RCC 7860 (cell line): ENCODE measurements at regions not wholly inside any gene's neighbourhood (a gene's known extent, or its start where the extent isn't known, plus 50 kb on each side); places are given as distances from the start of the nearest gene placed in this dataset.
A peak's percentile ranks its signal among the peaks of the same experiment; 100 is the strongest.

Experiments
- DNase-seq: peaks from one replicate; pipeline ENCODE4 v3.0.0-alpha.2; 2015; ENCODE audit warnings: low spot score
- FAIRE-seq: peaks from 2 replicates; lab custom pipeline; 2012; peaks lifted over from hg19 to GRCh38; lab: Jason Lieb, UNC

DNA sequence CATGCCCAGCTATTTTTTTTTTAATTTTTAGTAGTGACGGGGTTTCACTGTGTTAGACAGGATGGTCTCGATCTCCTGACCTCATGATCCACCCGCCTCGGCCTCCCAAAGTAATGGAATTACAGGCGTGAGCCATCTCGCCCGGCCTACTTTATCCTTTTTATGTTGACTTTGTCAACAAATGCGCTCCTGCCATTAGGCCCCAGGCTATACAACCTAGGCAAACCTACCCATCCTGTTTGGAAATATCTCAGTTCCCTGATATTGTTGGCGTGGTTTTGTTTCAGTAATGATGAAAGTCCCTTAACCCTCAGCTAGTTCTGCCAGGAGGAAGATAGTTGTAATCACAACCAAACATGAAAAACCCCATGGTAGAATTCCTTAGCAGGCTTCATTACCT is 249.4 kb upstream of the SOX11 start:
- FAIRE-seq (no peak), DNase-seq (no peak)

DNA sequence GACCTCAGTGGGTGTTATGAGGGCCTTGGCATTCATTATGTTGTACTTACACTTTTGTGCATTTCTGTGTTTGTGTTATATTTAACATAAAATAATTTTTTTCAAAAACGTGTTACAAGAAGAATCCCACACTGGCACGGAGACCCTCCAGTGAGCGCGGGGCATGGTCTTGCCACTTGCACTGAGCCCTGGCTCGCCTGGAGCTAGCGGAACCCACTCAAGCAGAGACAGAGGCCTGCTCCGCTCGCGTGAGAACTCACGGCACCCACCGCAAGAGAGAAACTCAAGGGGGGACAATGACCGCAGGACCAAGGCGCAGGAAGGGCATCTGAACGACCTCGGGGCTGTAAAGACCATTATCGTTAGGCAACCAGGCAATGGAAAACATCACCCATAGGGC is 248.0 kb upstream of the SOX11 start:
- DNase-seq = no peak
- no peak for FAIRE-seq

DNA sequence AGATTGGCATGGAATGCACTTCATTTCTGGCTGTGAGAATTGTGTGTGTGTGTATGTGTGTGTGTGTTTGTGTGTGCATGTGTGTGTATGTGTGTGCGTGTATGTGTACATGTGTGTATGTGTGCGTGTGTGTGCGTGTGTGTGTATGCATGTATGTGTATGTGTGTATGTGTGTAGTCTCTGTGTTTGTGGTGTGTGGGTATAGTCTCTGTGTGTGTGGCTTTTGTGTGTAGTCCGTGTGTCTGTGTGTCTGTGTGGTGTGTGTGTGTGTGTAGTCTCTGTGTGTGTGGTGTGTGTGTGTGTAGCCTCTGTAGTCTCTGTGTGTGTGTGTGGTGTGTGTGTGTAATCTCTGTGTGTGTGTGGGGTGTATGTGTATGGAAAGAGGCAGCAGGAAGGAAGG is 247.3 kb upstream of the SOX11 start:
- FAIRE-seq (no peak), DNase-seq (no peak)

DNA sequence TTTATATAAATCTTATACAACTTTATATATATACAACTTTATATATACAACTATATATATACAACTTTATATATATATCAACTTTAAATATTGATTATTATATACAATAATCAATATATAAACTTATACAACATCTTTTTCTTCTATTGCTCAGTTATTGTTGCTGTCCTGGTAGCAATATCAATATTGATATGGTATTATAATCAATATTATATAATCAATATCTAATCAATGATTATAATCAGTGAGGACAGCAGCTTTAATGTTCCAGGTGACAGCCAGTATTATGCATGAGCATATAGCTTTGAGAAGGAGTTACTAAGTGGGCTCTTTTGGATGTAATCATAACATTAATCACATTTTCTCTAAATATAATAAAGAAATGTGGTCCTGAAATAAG is 242.3 kb upstream of the SOX11 start:
- FAIRE-seq (peak; percentile 90), DNase-seq (no peak)

DNA sequence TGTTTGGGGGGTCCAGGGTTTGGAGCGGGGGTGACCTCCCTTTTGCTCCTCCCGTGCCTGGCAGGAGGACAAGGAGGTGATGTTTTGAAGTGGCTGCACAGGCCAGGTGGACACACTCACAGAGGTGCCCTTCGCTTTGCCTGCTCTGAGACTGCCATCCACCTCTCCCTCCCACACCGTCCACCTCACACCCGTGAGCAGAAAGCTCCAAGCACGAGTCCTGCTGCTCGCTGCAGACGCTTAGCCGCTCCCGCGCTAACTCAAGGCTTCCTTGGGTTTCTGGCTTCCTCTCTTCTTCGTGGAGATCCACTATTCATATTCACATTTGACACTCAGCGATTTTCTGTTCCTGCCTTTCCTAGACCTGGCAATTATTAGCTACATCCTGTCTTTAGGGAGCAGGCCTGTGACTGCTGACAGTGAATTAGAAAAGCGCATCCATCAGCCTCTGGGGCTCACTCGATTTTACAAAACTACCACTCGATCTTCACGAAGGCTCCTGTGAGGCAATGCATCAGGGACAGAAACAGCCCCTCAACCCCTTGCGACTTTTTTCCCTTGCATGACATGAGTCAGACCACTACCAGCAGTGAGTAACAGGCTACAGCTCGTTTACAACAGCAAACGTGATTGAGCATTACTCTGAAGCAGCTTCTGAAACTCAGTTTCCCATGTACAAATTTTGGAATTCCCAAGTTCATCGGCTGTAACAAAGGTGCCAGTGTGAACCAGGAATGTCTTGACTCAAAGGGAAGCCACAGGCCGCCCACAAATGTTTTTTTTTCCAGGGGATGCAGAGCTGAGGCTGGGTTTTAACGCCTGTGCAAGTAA is 238.7 kb upstream of the SOX11 start:
- no peak for FAIRE-seq
- peak; percentile 81 for DNase-seq

DNA sequence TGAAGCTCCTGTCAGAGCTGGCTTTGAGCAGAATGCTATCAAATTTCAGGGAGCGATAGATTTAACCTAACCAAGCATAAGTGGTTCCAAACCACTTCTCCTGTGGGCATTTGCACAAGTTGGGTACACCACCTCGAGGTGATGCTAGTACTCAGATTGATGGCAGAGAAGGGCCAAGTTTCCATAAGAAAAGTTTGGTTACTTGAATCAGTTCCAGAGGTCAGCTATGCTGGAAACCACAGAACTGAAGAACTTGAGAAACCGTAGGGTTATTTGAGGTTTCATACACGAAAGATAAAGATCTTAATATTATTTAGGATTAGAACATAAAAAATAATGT is 238.2 kb upstream of the SOX11 start:
- FAIRE-seq = no peak
- DNase-seq = no peak

DNA sequence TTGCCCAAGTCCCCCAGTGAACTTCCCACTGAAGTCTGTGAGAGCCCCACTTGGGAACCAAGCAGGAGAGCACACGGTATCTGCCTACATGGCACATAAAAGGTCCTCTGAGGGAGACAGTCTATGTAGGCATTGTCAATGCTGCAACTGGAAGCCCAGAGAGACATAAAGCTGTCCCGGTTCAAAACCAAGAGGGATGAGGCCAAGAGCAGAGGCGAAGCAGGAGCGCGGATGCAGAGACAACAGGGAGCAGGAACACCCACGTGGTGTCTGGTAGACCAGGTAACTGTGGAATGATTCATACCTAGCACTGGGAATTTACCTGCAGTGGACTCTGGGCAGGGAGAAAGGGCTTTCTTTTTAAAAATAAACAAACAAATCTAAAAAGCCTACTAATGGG is 233.1 kb upstream of the SOX11 start:
- DNase-seq = no peak
- FAIRE-seq = no peak

DNA sequence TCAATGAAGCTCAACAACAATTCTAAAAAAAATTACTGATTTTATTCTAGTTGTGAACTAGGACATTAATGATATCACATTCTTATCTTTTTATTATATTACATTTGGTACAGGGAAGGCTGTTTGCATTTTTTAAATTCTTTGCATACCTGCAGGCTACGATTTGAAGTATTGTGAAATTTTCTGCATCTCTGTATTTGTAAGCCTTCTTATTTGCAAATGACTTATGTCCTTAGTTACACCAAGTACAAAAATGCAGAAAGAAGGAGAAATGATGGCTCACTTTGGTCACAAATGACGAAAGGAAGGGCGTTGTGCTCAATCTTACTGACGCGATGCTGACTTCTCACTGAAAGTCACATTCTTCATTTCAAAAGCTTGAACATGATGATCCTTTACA is 227.5 kb upstream of the SOX11 start:
- FAIRE-seq = no peak
- DNase-seq = no peak

DNA sequence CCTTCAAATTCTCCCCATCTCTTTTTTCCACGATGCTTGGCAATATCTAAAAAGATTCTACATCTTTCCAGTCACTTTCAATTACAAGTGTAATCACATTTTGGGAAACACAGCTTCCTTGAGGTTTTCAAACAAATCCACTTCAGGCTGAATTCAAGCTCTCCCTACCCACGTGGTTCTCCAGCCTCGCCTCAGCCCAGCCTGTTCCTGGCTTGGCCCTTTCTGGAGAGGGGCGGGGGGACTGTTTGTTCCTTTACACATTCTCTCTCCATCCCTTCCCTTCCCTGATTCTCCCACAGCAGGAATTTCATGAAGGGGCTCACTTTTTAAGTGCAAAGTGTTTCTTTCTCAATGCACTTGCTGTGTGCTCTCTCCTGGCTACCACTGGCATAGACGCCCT is 226.3 kb upstream of the SOX11 start:
- FAIRE-seq = no peak
- DNase-seq = no peak

DNA sequence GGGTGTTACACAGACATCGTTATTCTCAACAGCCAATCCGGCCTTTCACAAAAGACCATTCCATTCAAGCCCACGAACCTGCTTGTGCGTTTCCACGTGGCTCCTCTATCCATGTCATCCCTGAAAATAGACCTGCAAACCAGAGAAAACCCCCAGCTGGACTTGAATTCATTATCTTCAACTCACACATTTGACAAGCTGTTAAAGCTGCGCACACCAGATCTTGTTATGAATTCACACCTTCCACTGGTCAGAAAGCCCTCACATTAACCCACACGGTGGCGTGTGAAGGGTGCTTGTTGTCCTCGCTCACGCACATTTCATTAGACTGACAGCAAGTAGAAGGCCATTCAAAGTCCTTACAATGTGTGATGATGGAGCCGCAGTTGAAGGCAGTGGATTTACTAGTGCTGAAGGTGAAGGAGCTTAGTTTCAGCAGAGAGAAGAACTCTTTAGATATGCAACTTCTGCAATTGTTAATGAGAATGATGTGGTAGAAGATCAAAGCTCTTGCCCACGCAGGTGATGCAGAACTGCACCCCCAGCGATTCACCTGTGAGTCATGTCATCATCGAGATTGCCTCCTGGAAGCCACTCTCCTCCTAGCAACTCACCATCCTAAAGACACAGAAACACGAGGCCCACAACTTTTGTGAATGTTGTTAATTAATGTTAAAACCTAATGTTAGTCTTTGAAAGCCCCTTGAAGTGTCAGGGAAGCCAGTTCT is 224.8 kb upstream of the SOX11 start:
- FAIRE-seq (no peak), DNase-seq (no peak)

DNA sequence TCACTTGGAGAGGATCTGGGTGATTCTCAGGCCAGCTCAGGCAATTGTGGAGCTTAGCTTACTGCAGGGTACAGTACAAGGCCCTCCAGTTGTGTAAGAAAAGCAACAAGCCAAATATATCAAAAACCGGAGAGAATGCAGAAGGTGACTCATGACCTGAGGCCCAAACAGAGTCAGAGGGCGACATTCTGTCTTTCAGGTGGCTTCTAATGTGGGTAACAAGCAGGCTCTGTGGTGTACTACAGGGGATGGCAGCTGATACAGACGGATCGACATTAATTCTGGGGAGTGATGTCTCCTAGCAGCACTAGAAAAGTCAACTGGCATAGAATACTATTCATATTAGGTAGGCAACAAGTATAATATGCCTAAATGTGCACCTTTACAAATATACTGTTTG is 219.5 kb upstream of the SOX11 start:
- DNase-seq = no peak

DNA sequence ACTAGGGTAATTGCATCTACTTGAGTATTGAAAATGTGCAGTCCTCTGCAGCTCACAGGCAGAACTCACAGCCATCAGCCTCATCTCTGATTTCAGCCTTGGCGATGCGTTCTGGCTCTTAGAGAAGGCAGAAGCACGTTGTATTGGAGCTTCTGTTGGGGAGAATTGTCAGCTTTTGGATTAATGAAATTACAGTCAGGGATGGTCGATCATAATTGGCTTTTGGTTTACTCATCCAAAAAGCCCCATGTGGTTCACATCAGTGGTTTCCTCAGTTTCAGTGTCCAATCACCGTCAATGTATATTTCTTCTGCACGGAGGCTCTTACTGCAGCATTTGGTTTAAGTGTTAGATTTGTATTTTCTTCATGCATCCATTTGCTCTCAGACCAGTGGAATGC is 218.5 kb upstream of the SOX11 start:
- FAIRE-seq (no peak), DNase-seq (no peak)

More for the DNA sequence above, 219.5 kb upstream of the SOX11 start:
- no peak for FAIRE-seq

DNA sequence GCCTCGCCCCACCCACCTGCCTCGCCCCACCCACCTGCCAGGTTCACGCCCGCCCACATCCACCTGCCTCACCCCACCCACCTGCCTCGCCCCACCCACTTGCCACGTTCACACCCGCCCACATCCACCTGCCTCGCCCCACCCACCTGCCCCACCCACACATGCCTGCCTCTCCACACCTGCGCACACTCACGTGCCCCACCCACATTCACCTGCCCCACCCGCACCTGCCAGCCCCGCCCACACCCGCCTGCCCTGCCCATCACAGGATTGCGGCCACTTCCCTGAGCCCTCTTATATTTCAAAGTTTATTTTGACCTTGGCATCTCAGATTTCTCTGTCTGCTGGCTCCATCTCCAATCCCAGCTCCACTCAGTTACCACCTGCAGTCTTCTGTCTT is 217.5 kb upstream of the SOX11 start:
- DNase-seq (no peak), FAIRE-seq (no peak)

DNA sequence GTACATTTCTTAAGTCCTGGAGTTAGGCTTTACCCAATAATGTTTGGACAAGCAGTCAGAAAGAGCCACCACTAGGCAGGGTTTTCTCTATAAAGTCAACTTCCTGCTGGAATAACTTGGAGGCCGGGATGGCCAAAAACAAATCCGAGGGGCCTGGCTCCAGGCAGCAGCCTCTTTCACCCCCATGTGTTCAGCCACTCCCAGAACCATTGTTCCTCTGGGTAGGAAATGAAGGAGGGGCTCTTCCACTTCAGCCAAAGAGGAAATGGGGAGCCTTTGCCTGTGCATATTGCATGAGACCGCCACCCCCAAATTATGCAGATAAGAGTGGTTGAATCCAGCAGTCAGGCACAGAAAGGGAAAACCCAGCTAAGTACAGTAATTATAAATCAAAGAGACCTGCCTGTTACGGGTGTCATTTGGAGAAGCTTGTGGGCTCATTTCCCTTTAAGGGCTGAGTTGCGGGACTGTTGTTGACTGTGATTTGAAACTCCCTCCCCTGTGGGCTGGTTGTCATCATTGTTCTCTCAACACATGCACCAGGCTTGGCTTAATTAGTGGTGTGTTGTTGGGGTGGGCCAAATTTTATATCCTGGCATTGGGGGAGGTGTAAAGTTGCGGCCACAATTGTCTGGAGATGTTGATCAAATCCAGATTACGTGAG is 212.8 kb upstream of the SOX11 start:
- no peak for FAIRE-seq
- DNase-seq = no peak

DNA sequence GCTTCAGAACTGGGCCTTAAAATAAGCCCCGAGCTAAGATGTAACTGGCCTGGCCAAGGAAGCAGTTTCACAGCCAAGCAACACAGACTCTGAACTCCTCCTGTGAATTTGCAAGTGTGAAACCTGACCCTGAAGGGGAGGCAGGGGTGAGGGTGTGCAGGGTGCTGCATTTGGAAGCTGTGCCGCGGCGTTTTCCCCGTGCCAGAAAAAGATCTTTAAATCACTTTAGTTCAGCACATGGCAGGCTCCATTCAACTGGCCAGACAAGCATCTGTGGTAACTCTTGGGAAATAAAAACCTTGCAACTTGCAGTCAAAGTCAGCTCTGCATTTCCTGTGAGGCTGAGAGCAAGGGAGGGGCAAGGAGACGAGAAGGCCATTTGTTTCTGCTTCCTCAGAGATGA is 209.3 kb upstream of the SOX11 start:
- DNase-seq = no peak
- no peak for FAIRE-seq

DNA sequence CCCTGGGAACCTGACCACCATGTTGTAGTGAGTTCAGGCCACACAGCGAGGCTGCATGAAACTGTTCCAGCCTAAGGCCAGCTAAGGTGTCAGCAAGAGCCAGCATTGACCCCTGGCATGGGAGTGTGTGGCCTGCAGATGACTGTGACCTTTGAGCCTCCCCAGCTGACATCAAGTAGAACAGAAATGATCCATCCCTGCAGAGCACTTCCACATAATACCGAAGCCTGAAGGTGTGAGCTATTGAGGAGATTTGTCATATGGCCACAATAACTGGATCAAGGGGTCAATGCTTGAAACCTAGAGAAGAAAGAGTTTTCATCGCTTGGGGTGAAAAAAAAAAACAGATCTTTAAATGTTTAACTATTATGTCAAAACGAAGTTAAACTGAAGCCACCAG is 207.3 kb upstream of the SOX11 start:
- FAIRE-seq (no peak), DNase-seq (no peak)

DNA sequence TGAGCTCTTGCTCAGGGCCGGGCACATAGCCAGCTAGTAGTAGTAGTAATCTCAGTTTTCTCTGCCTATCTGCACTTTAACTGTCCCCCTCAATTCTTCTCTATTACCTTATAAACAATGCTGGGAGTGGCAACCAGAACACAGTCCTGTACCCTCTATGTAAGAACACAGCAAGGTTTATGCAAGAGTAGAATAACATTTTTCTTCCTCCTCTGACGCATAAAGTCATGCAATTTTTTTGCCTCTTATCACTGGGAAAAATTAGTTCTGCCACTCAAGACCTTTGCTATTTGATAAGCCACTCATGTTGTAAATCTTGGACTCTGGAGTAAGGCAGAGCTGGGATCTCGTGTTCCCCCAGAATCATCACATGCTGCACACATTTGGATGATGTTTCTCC is 200.7 kb upstream of the SOX11 start:
- FAIRE-seq = no peak
- DNase-seq = no peak

DNA sequence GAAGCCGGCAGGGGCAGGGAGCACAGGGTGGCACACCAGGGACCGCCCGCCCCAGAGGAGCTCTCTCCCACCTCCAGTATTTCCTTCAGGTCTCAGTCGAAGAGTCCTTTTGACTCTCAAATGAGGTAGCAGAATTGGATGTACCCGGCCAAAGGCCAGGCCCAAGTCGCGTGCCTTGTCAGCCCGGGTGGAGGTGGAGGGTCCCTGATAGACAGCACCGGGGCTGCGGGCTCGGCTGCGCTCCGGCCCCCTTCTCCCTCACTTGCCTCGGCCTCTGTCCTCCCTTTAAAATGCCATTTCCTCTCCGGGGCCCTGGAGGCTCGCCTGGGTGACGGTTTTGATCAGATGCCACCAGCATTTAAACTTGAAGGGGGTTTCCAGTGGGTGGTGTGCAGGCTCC is 198.9 kb upstream of the SOX11 start:
- FAIRE-seq (no peak), DNase-seq (no peak)

DNA sequence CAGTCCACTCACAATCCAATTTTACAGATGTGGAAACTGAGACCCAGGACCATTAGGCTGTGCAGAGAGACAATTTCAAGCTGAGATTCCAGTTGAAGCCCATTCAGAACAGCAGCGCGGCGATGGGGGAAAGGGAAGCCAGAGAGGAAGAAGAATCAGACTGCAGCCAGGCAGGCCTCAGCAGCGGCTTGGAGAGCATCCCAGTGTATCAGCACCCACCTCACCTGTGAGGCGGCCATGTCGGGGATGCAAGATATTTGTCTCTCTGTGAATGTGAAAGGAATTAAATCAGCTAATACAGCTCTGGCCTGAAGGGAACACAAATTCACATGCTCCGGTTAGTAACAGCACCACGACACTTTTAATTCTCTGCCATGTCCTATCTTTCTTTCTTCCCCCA is 198.0 kb upstream of the SOX11 start:
- DNase-seq (no peak), FAIRE-seq (no peak)

DNA sequence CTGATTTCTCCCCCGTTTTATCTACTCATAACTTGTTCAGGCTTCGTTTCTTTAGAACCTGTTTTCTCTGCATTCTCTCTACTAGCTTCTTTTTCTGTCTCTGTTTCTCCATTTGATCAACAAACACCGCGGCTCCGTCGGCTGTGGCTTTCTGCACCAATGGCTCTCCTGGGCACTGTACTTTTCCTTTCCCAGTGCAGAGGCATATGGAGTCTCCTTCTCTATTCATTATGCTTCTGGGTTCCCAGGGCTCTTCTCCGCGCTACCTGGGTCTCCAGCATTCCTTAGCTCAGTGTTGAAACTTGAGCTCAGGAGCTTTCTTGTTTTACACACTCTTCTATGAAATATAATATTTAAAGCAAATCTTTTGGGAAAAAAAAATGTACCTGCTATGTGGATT is 196.6 kb upstream of the SOX11 start:
- DNase-seq (no peak), FAIRE-seq (no peak)

DNA sequence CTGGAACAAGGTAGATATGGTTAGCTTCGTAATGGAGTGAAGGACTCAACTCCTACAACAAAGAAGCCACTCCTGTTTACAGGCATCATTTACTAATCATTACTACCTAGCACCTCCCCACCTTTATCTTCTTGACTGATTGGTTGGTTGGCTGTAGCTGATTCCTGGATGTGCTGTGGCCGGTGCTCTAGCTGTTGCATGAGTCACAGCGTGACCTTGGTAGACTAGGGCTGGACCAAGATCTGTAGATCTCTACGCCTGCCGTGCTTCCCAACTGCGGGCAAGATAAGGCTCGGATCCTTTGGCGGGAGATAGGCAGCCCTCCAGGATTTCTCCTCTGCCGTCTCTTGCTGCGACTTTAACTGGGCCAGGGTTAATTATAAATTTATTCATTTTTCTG is 194.3 kb upstream of the SOX11 start:
- no peak for DNase-seq
- FAIRE-seq = no peak

DNA sequence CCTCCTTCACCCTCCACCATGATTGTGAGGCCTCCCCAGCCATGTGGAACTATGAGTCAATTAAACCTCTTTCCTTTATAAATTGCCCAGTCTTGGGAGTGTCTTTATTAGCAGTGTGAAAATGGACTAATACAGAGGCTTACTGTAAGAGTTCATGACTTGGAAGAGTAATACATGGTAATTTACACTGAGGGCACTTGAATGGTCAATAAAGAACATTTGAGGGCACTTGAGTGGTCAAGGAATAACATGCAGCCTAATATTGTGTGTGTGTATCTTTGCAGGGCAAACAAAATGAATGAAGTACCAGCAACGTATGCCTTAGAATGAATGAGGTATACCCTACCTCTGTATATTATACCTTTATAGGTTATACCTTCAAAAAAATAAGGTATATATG is 190.4 kb upstream of the SOX11 start:
- DNase-seq (no peak), FAIRE-seq (no peak)
